ENCODE measurements at regions not wholly inside any gene's neighbourhood (a gene's known extent, or its start where the extent isn't known, plus 50 kb on each side); places are given as distances from the start of the nearest gene placed in this dataset.
A peak's percentile ranks its signal among the peaks of the same experiment; 100 is the strongest.

DNA sequence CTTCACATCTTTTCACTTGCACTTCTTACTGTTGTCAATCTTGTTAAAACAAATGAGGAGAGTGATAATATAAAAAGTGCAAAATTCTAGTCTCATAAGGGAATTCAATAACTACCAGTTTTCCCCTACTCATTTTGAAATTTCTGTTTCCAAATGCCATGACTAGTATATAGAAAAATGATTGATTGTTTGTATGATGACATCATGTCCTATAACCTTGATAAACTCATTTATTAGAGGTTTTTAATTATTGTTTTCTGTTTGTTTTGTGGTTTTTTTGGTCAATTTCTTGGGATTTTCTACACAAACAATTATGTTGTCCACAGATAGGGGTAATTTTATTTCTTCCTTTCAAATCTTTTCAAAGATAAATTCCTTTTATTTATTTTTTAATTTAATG is 559.1 kb downstream of the TLL1 start:
- no peaks in the 10 kb centered on the region for H3K9me3 ChIP-seq (ENCODE audit: low read depth)
- DNase-seq (ENCODE audit: low read depth in 1 of 2, low spot score in 1 of 2) = no peak
- TF ChIP-seq, protein P1, sequence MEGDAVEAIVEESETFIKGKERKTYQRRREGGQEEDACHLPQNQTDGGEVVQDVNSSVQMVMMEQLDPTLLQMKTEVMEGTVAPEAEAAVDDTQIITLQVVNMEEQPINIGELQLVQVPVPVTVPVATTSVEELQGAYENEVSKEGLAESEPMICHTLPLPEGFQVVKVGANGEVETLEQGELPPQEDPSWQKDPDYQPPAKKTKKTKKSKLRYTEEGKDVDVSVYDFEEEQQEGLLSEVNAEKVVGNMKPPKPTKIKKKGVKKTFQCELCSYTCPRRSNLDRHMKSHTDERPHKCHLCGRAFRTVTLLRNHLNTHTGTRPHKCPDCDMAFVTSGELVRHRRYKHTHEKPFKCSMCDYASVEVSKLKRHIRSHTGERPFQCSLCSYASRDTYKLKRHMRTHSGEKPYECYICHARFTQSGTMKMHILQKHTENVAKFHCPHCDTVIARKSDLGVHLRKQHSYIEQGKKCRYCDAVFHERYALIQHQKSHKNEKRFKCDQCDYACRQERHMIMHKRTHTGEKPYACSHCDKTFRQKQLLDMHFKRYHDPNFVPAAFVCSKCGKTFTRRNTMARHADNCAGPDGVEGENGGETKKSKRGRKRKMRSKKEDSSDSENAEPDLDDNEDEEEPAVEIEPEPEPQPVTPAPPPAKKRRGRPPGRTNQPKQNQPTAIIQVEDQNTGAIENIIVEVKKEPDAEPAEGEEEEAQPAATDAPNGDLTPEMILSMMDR (IDR thresholded peaks at IDR 0.05; ENCODE audit: low read depth, low read length) = no peak
- H3K27ac ChIP-seq = no peak overlapping the region
- no peak overlapping the region for H3K4me3 ChIP-seq
- H3K4me1 ChIP-seq (ENCODE audit: low read depth) = no peaks in the 10 kb centered on the region
- H3K36me3 ChIP-seq = no peaks in the 10 kb centered on the region
- no peaks in the 10 kb centered on the region for H3K27me3 ChIP-seq

DNA sequence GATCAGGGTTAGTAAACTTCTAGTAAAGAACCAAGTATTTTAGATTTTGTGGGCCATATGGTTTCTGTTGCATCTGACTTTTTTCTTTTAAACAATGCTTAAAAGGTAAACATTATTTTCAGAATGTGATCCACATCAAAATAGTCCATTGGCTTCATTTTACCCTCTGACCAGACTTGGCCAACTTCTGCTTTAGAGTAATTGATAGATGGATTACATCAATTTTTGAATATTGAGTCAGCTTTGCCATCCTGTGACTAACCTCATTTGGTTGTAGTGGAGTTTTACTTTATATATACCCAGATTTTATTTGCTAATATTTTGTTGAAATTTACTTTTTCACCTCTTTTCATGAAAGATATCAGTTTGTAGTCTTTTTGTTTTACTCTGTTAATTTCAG is 559.8 kb downstream of the TLL1 start:
- Histone ChIP-seq H3K9me3 (ENCODE audit: low read depth) (no peaks in the 10 kb centered on the region), H3K27ac (no peak overlapping the region), H3K4me3 (no peak overlapping the region), H3K36me3 (no peaks in the 10 kb centered on the region), H3K27me3 (no peaks in the 10 kb centered on the region), H3K4me1 (ENCODE audit: low read depth) (no peaks in the 10 kb centered on the region)
- TF ChIP-seq, protein P1 (IDR thresholded peaks at IDR 0.05; ENCODE audit: low read depth, low read length) = no peak
- DNase-seq (ENCODE audit: low read depth in 1 of 2, low spot score in 1 of 2) = no peak

DNA sequence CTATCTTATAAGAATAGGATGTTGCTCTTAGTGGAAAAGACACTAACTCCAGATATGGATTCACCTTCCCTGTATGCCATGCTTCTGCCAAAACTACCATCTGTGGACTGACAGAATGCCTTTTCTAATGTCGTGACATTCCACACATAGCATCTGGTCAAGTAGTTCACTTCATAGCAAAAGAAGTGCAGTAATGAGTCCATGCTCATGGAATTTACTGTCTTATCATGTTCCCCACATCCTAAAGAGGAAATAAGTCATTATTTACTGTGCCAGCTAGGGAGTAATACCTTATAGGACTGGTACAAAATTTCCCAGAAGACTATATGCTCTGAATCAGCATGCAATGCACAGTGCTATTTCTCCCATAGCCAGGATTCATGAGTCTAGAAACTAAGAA is 562.4 kb downstream of the TLL1 start:
- H3K27ac ChIP-seq = no peak overlapping the region
- no peaks in the 10 kb centered on the region for H3K9me3 ChIP-seq (ENCODE audit: low read depth)
- no peak overlapping the region for H3K4me3 ChIP-seq
- H3K4me1 ChIP-seq (ENCODE audit: low read depth) = no peaks in the 10 kb centered on the region
- no peaks in the 10 kb centered on the region for H3K27me3 ChIP-seq
- no peaks in the 10 kb centered on the region for H3K36me3 ChIP-seq
- TF ChIP-seq, protein P1 (IDR thresholded peaks at IDR 0.05; ENCODE audit: low read depth, low read length) = no peak
- DNase-seq (ENCODE audit: low read depth in 1 of 2, low spot score in 1 of 2) = peak in 1 of 2 donors; percentile 77

DNA sequence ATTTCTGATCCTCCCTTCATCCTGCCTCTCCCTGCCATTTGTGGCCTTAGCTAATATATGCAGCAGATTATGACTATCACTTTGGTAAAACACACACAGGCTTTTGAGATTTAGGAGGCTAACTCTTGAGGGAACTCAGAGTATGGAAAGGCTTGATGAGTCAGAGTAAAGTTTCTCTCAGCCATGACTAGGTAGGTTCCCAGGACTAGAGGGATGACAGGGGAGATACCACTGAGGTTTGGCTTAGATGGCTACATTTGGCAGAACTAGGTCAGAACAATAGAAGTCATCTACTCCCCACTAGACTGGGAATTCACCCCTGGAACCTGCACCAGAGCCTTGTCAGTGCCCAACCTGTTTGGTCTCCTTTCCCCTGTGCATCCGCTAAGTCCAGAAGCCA is 585.7 kb downstream of the TLL1 start:
- TF ChIP-seq, protein P1 (IDR thresholded peaks at IDR 0.05; ENCODE audit: low read depth, low read length) = no peak
- DNase-seq (ENCODE audit: low read depth in 1 of 2, low spot score in 1 of 2) = peak in 1 of 2 donors; percentile 5
- Histone ChIP-seq H3K27ac (no peak overlapping the region), H3K4me3 (no peak overlapping the region), H3K27me3 (no peaks in the 10 kb centered on the region), H3K9me3 (ENCODE audit: low read depth) (no peaks in the 10 kb centered on the region), H3K4me1 (ENCODE audit: low read depth) (no peaks in the 10 kb centered on the region), H3K36me3 (no peaks in the 10 kb centered on the region)

DNA sequence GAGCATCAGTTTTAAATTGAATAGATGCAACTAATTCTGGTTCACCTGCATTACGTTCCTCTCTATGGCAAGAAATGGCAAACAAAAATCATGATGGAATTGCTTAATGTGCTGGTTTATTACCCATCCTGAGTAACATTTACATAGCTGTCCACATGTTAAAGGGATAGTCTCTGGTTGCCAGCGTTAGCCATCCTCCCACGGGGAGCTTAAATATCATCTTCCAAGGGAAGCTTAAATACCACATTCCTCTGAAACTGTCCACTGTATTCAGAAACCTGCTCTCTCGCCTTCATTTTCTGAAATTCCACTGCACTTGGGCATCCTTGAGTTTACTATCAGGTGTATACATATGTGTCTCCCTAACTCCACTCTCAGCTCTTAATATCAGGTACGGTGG is 586.6 kb downstream of the TLL1 start:
- no peak overlapping the region for H3K4me3 ChIP-seq
- H3K27ac ChIP-seq = no peak overlapping the region
- no peak for DNase-seq (ENCODE audit: low read depth in 1 of 2, low spot score in 1 of 2)
- no peaks in the 10 kb centered on the region for H3K27me3 ChIP-seq
- no peaks in the 10 kb centered on the region for H3K36me3 ChIP-seq
- no peaks in the 10 kb centered on the region for H3K4me1 ChIP-seq (ENCODE audit: low read depth)
- H3K9me3 ChIP-seq (ENCODE audit: low read depth) = no peaks in the 10 kb centered on the region
- TF ChIP-seq, protein P1 (IDR thresholded peaks at IDR 0.05; ENCODE audit: low read depth, low read length) = no peak

Data from cardiac muscle cell (in vitro differentiated cells and primary cell).